H1 (cell line): ENCODE measurements at regions not wholly inside any gene's neighbourhood (a gene's known extent, or its start where the extent isn't known, plus 50 kb on each side); places are given as distances from the start of the nearest gene placed in this dataset.
A peak's percentile ranks its signal among the peaks of the same experiment; 100 is the strongest.

ENCODE experiments used
- CTCF ChIA-PET: fragments of 300-600 bp; sonication (Branson Sonifier 250); formaldehyde crosslinking; loops from one replicate; lab custom pipeline; 2021; ENCODE audit not compliant: partially characterized antibody; lab: Charles Lee
- POLR2A ChIA-PET: fragments of 300-600 bp; sonication (Branson Sonifier 250); formaldehyde crosslinking; loops from one replicate; lab custom pipeline; 2021; ENCODE audit warnings: inconsistent platforms; ENCODE audit not compliant: partially characterized antibody; lab: Charles Lee
- DNase-seq, 2 experiments: peaks; one replicate each; pipeline versions ENCODE4 v3.0.0 to v3.0.0-alpha.2; 2010 to 2022; ENCODE audit warnings: low spot score in 2 of 2, low read depth in 1 of 2, mixed read lengths in 1 of 2
- FAIRE-seq: peaks from 2 replicates; lab custom pipeline; 2011; peaks lifted over from hg19 to GRCh38; lab: Jason Lieb, UNC
- H2AFZ ChIP-seq: 2 replicates; pipeline ENCODE4 v1.8.1; 2012; ENCODE audit warnings: low read length, inconsistent platforms
- H2AK5ac ChIP-seq: 2 replicates; pipeline ENCODE4 v1.6.1; 2013; ENCODE audit warnings: low read depth, low read length
- H2BK120ac ChIP-seq: replicated peaks from 2 replicates; pipeline ENCODE3; 2013; ENCODE audit warnings: low read depth, low read length, inconsistent platforms
- H2BK12ac ChIP-seq: 2 replicates; pipeline ENCODE4 v1.6.1; 2013; ENCODE audit warnings: low read depth, low read length
- H2BK15ac ChIP-seq: 2 replicates; pipeline ENCODE4 v1.6.1; 2013; ENCODE audit warnings: low read length
- H2BK20ac ChIP-seq: 2 replicates; pipeline ENCODE4 v1.6.1; 2013; ENCODE audit warnings: low read length
- H2BK5ac ChIP-seq: 2 replicates; pipeline ENCODE4 v1.6.1; 2013; ENCODE audit warnings: low read depth, low read length
- H3K14ac ChIP-seq: 2 replicates; pipeline ENCODE4 v1.6.1; 2013; ENCODE audit warnings: inconsistent platforms; ENCODE audit not compliant: insufficient read length
- H3K18ac ChIP-seq: 2 replicates; pipeline ENCODE4 v1.6.1; 2013; ENCODE audit warnings: low read length; ENCODE audit errors: extremely low read depth
- H3K23ac ChIP-seq: 2 replicates; pipeline ENCODE4 v1.6.1; 2013; ENCODE audit warnings: inconsistent platforms; ENCODE audit not compliant: insufficient read length
- H3K23me2 ChIP-seq: 2 replicates; pipeline ENCODE4 v1.6.1; 2013; ENCODE audit warnings: low read depth, low read length
- H3K27ac ChIP-seq: 2 replicates; pipeline ENCODE4 v1.6.1; 2011; ENCODE audit warnings: low read depth, low read length, inconsistent platforms
- H3K27me3 ChIP-seq, 4 experiments: replicated peaks in 1 of 4; 1 replicate in 1 of 4; 2 replicates in 3 of 4; pipeline versions ENCODE4 v1.6.1 to v1.8.1; 2011 to 2013; ENCODE audit warnings: low read length in 3 of 4, mild to moderate bottlenecking in 3 of 4, inconsistent platforms in 2 of 4, mixed read lengths in 2 of 4, moderate library complexity in 1 of 4; ENCODE audit not compliant: control insufficient read depth in 3 of 4, insufficient read depth in 3 of 4; ENCODE audit errors: extremely low read depth in 1 of 4
- H3K36me3 ChIP-seq, 4 experiments: 2 replicates each; pipeline versions ENCODE4 v1.6.1 to v1.8.1; 2011 to 2013; ENCODE audit warnings: mild to moderate bottlenecking in 4 of 4, low read length in 3 of 4, moderate library complexity in 2 of 4, control low read depth in 1 of 4, inconsistent platforms in 1 of 4; ENCODE audit not compliant: insufficient read depth in 4 of 4, control insufficient read depth in 2 of 4
- H3K4ac ChIP-seq: replicated peaks from 2 replicates; pipeline ENCODE3; 2013; ENCODE audit warnings: low read length, low read depth, mixed read lengths, inconsistent platforms; ENCODE audit not compliant: insufficient read length
- H3K4me1 ChIP-seq, 4 experiments: replicated peaks in 1 of 4; 1 replicate in 1 of 4; 2 replicates in 3 of 4; pipeline versions ENCODE4 v1.6.1 to v1.8.1; 2011 to 2013; ENCODE audit warnings: low read length in 3 of 4, inconsistent platforms in 2 of 4, mixed read lengths in 1 of 4; ENCODE audit not compliant: insufficient read depth in 4 of 4, control insufficient read depth in 3 of 4
- H3K4me2 ChIP-seq, 2 experiments: 2 replicates each; pipeline versions ENCODE4 v1.6.1 to v1.8.1; 2011 to 2013; ENCODE audit warnings: low read depth in 2 of 2, low read length in 2 of 2, control low read depth in 1 of 2, inconsistent platforms in 1 of 2, mild to moderate bottlenecking in 1 of 2; ENCODE audit not compliant: insufficient read depth in 1 of 2
- H3K4me3 ChIP-seq, 4 experiments: fragments of 200-600, 300-600 bp in 1 of 4; sonication (generic), shearing (Covaris generic), sonication (Bioruptor Twin) in 1 of 4; 2 replicates each; pipeline versions ENCODE4 v1.5.1 to v1.8.1; 2011 to 2016; ENCODE audit warnings: low read length in 4 of 4, low read depth in 3 of 4, control low read depth in 2 of 4, inconsistent platforms in 2 of 4, mild to moderate bottlenecking in 2 of 4, mixed read lengths in 1 of 4, moderate library complexity in 1 of 4; ENCODE audit not compliant: insufficient read depth in 2 of 4; ENCODE audit errors: extremely low read depth in 1 of 4
- H3K56ac ChIP-seq: replicated peaks from 2 replicates; pipeline ENCODE3; 2013; ENCODE audit warnings: low read depth, mild to moderate bottlenecking, mixed read lengths, low read length, inconsistent platforms; ENCODE audit not compliant: insufficient read length
- H3K79me1 ChIP-seq: 2 replicates; pipeline ENCODE4 v1.6.1; 2013; ENCODE audit warnings: low read depth, low read length, control low read depth
- H3K79me2 ChIP-seq, 2 experiments: 2 replicates each; pipeline versions ENCODE4 v1.6.1 to v1.8.1; 2012 to 2013; ENCODE audit warnings: low read length in 2 of 2, mild to moderate bottlenecking in 2 of 2, inconsistent platforms in 1 of 2; ENCODE audit not compliant: insufficient read depth in 2 of 2, control insufficient read depth in 1 of 2
- H3K9ac ChIP-seq, 4 experiments: replicated peaks in 1 of 4; 1 replicate in 1 of 4; 2 replicates in 3 of 4; pipeline versions ENCODE4 v1.6.1 to v1.8.1; 2011 to 2013; ENCODE audit warnings: low read depth in 3 of 4, low read length in 3 of 4, control low read depth in 2 of 4, mild to moderate bottlenecking in 2 of 4, moderate library complexity in 2 of 4, inconsistent platforms in 1 of 4; ENCODE audit errors: extremely low read depth in 1 of 4
- H3K9me3 ChIP-seq, 2 experiments: 2 replicates each; pipeline versions ENCODE4 v1.6.1 to v1.8.1; 2012 to 2013; ENCODE audit warnings: mild to moderate bottlenecking in 2 of 2, moderate library complexity in 2 of 2, control low read depth in 1 of 2, inconsistent platforms in 1 of 2, low read depth in 1 of 2, low read length in 1 of 2, mixed read lengths in 1 of 2; ENCODE audit not compliant: insufficient read depth in 2 of 2
- H4K20me1 ChIP-seq, 2 experiments: replicated peaks in 1 of 2; 2 replicates each; pipeline versions ENCODE3 to v1.8.1; 2011 to 2013; ENCODE audit warnings: inconsistent platforms in 2 of 2, low read length in 2 of 2, mild to moderate bottlenecking in 1 of 2; ENCODE audit not compliant: insufficient read depth in 2 of 2, control insufficient read depth in 1 of 2
- H4K5ac ChIP-seq: 2 replicates; pipeline ENCODE4 v1.6.1; 2013; ENCODE audit warnings: low read length, low read depth, mixed read lengths, inconsistent platforms; ENCODE audit not compliant: insufficient read length
- H4K8ac ChIP-seq: 2 replicates; pipeline ENCODE4 v1.8.0; 2013; ENCODE audit warnings: mild to moderate bottlenecking, moderate library complexity, low read length, inconsistent platforms; ENCODE audit not compliant: insufficient read depth; ENCODE audit errors: extremely low read depth
- H4K91ac ChIP-seq: replicated peaks from 2 replicates; pipeline ENCODE3; 2013; ENCODE audit warnings: low read length, mixed read lengths, inconsistent platforms; ENCODE audit not compliant: insufficient read length
- CTCF ChIP-seq, 3 experiments: IDR thresholded peaks; 1 replicate in 2 of 3; 2 replicates in 1 of 3; pipeline versions ENCODE4 v1.5.1 to v1.6.1; 2011; ENCODE audit warnings: low read length in 3 of 3, mild to moderate bottlenecking in 3 of 3, inconsistent platforms in 2 of 3, low read depth in 1 of 3, moderate library complexity in 1 of 3; ENCODE audit not compliant: insufficient read depth in 1 of 3; ENCODE audit errors: control extremely low read depth in 1 of 3
- PHF8 ChIP-seq: fragments of 200-600 bp; sonication (generic); conservative IDR thresholded peaks from 2 replicates; pipeline ENCODE4 v1.7.1; 2012; ENCODE audit warnings: low read depth, mild to moderate bottlenecking, inconsistent platforms, low read length, moderate library complexity
- RAD21 ChIP-seq, 2 experiments: IDR thresholded peaks in 1 of 2; conservative IDR thresholded peaks in 1 of 2; 2 replicates each; pipeline ENCODE4 v1.6.1; 2011; ENCODE audit warnings: low read depth in 2 of 2, low read length in 2 of 2, improper control_type of control experiment in 1 of 2, inconsistent platforms in 1 of 2, mild to moderate bottlenecking in 1 of 2, moderate library complexity in 1 of 2

- H3K79me1 ChIP-seq = no peaks in the 10 kb centered on the region
- H3K4me2 ChIP-seq = no peak overlapping the region
- H3K9ac ChIP-seq = no peak overlapping the region
- no peaks in the 10 kb centered on the region for H3K27me3 ChIP-seq
- H3K36me3 ChIP-seq = no peaks in the 10 kb centered on the region
- no peak overlapping the region for H3K14ac ChIP-seq
- H3K4ac ChIP-seq = no peak overlapping the region
- H3K23ac ChIP-seq = no peak overlapping the region
- no peak overlapping the region for H2BK5ac ChIP-seq
- FAIRE-seq = no peak
- no peak overlapping the region for H2AFZ ChIP-seq
- H2BK12ac ChIP-seq = no peak overlapping the region
- H3K56ac ChIP-seq = no peak overlapping the region
- H3K27ac ChIP-seq = no peak overlapping the region
- H3K4me3 ChIP-seq = no peak overlapping the region
- no peaks in the 10 kb centered on the region for H3K9me3 ChIP-seq
- H2AK5ac ChIP-seq = no peak overlapping the region
- no peak for DNase-seq
- no peak overlapping the region for H4K5ac ChIP-seq
- no peak overlapping the region for H4K91ac ChIP-seq
- no peaks in the 10 kb centered on the region for H4K20me1 ChIP-seq
- ChIA-PET POLR2A (no interaction called here), CTCF (interaction anchor here (0.6 kb wide), 3 partner anchors 899 to 1467 kb away, joined by 3 to 4 read pairs (median 3); no protein-coding TSS in a partner anchor)
- H3K18ac ChIP-seq = no peak overlapping the region
- H3K23me2 ChIP-seq = no peaks in the 10 kb centered on the region
- H2BK15ac ChIP-seq = no peak overlapping the region
- no peak overlapping the region for H4K8ac ChIP-seq
- no peaks in the 10 kb centered on the region for H3K79me2 ChIP-seq
- TF ChIP-seq CTCF (IDR thresholded peaks at IDR 0.05; ENCODE audit: control extremely low read depth in 1 of 3, insufficient read depth in 1 of 3, low read depth in 1 of 3, low read length in 3 of 3) (peak in 2 of 3 experiments; percentile 20 to 23; a peak in 2 of 4 replicates), PHF8 (no peak), RAD21 (IDR thresholded peaks at IDR 0.05 in 1 of 2, conservative IDR thresholded peaks at IDR 0.05 in 1 of 2; ENCODE audit: low read depth in 2 of 2, low read length in 2 of 2) (peak in 1 of 2 experiments; percentile 73)
- no peak overlapping the region for H2BK120ac ChIP-seq
- H3K4me1 ChIP-seq = no peaks in the 10 kb centered on the region
- no peak overlapping the region for H2BK20ac ChIP-seq
Observed at GRCh38 chr4:131091896-131092295, 1995.9 kb downstream of the C4orf33 start.
